Effector CD4-positive, alpha-beta T cell (primary cell): ENCODE measurements at regions not wholly inside any gene's neighbourhood (a gene's known extent, or its start where the extent isn't known, plus 50 kb on each side); places are given as distances from the start of the nearest gene placed in this dataset.
"Not testable (repeated sequence)": the region's sequence is repeated elsewhere in the genome, so short reads cannot be mapped to it uniquely, and the experiment has no call there.

Experiments used
- DNase-seq: peaks from one replicate; pipeline ENCODE4 v3.0.0-alpha.2; 2020

- no peak for DNase-seq
Observed at GRCh38 chr1:112817555-112818373, 102.6 kb upstream of the PPM1J start.

GRCh38 chr1:112815376-112815775 lies 100.2 kb upstream of the PPM1J start:
- no peak for DNase-seq

GRCh38 chr1:112814645-112815044 lies 99.5 kb upstream of the PPM1J start:
- DNase-seq, result not testable (repeated sequence)

- DNase-seq, result peak; percentile 28
Observed at GRCh38 chr1:112808861-112809684, 93.9 kb upstream of the PPM1J start.

- DNase-seq, result no peak
Observed at GRCh38 chr1:112807999-112808398, 92.9 kb upstream of the PPM1J start.

GRCh38 chr1:112807117-112807516 lies 92.0 kb upstream of the PPM1J start:
- no peak for DNase-seq

- no peak for DNase-seq
Observed at GRCh38 chr1:112806090-112806642, 91.0 kb upstream of the PPM1J start.

GRCh38 chr1:112805155-112805853 lies 90.2 kb upstream of the PPM1J start:
- no peak for DNase-seq

GRCh38 chr1:112803906-112804762 lies 89.0 kb upstream of the PPM1J start:
- peak; percentile 15 for DNase-seq

- DNase-seq, result no peak
Observed at GRCh38 chr1:112800289-112800688, 85.2 kb upstream of the PPM1J start.

GRCh38 chr1:112798292-112798691 lies 83.2 kb upstream of the PPM1J start:
- no peak for DNase-seq

- DNase-seq, result no peak
Observed at GRCh38 chr1:112797224-112797623, 82.1 kb upstream of the PPM1J start.

- DNase-seq, result no peak
Observed at GRCh38 chr1:112794654-112795239, 79.6 kb upstream of the PPM1J start.

- DNase-seq, result no peak
Observed at GRCh38 chr1:112793631-112794565, 78.8 kb upstream of the PPM1J start.

GRCh38 chr1:112791723-112792104 lies 76.6 kb upstream of the PPM1J start:
- DNase-seq, result no peak

- no peak for DNase-seq
Observed at GRCh38 chr1:112790920-112791722, 76.0 kb upstream of the PPM1J start.

- DNase-seq, result no peak
Observed at GRCh38 chr1:112788561-112788960, 73.4 kb upstream of the PPM1J start.

- no peak for DNase-seq
Observed at GRCh38 chr1:112788054-112788453, 72.9 kb upstream of the PPM1J start.

GRCh38 chr1:112783059-112783458 lies 67.9 kb upstream of the PPM1J start:
- DNase-seq, result no peak
